AG08395 (cell line): ENCODE measurements at regions not wholly inside any gene's neighbourhood (a gene's known extent, or its start where the extent isn't known, plus 50 kb on each side); places are given as distances from the start of the nearest gene placed in this dataset.

Experiments used
- DNase-seq: peaks from one replicate; pipeline ENCODE4 v3.0.0; 2012; ENCODE audit warnings: mixed read lengths, low spot score

DNA sequence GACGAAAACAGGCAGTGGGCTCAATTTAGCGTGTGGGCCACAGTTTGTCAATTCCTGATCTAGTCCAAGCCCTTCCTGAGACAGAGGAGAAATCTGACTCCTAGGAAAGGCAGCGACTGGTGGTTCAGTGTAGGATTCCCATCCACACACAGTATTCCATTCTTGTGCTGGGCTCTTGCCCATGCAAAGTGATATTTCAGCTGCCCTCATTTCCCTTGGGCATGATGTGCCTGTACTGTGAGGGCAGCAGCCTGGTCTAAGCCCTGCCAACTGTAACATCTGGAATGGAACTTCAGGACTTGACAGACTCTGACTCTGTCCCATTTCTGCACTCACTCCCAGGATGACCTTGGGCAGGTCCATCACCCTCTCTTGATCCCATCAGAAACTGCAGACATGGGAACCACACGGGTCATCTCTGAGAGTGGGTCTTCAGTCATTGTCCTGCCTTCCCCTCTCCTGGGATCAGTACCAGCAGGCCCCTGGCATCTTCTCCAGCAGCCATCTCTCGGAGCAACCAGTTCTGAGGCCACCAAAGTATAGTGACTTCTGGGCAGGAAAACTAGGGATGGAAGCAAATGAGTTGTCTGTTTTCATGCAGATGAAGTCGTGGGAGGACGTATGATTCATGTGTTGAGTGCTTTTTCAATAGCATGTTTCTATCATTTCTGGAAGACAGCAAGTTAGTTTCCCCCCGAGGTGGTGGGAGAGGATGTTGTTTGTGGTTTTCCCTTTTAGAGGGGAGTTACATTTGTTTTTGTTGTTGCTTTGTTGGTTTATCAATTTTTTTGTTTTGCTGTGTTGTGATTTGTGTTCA, 54.2 kb upstream of the BCL2L14 start:
- DNase-seq: no peak

- DNase-seq: no peak
These were observed 53.6 kb upstream of the BCL2L14 start for GRCh38 chr12:12017135-12017581.

GRCh38 chr12:12017798-12018197, 52.9 kb upstream of the BCL2L14 start:
- DNase-seq: no peak

GRCh38 chr12:12018454-12018853, 52.3 kb upstream of the BCL2L14 start:
- DNase-seq: no peak

DNA sequence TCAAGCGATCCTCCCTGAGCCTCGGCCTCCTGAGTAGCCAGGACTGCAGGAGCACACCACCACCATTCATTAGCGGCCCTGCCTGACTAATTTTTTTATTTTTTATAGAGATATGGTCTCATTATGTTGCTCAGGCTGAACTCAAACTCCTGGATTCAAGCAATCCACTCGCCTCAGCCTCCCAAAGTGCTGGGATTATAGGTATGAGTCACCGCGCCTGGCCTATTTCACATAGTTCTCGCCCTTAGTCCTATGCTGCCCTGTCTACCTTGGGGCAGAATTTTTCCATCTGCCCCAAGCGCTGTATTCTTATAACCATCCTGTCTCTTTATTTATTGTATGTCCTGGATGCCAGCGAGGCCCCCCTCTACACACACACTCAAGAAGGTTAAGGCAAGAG, 50.9 kb upstream of the BCL2L14 start:
- no peak for DNase-seq

GRCh38 chr12:12020762-12021161, 50.0 kb upstream of the BCL2L14 start:
- DNase-seq: no peak
